DOHH2 (cell line): ENCODE measurements at regions not wholly inside any gene's neighbourhood (a gene's known extent, or its start where the extent isn't known, plus 50 kb on each side); places are given as distances from the start of the nearest gene placed in this dataset.

ENCODE experiments used
- CTCF ChIP-seq: fragments of 200-600 bp; sonication (generic); IDR thresholded peaks from one replicate; pipeline ENCODE4 v1.5.1; 2014; ENCODE audit warnings: antibody characterized with exemption, mild to moderate bottlenecking, low read depth, low read length; ENCODE audit not compliant: poor library complexity, severe bottlenecking
- EZH2phosphoT487 ChIP-seq: fragments of 200-600 bp; sonication (generic); IDR thresholded peaks from 2 replicates; pipeline ENCODE4 v1.6.1; 2017; ENCODE audit warnings: borderline replicate concordance, mild to moderate bottlenecking, antibody characterized with exemption, low read length, moderate library complexity, mixed read lengths

DNA sequence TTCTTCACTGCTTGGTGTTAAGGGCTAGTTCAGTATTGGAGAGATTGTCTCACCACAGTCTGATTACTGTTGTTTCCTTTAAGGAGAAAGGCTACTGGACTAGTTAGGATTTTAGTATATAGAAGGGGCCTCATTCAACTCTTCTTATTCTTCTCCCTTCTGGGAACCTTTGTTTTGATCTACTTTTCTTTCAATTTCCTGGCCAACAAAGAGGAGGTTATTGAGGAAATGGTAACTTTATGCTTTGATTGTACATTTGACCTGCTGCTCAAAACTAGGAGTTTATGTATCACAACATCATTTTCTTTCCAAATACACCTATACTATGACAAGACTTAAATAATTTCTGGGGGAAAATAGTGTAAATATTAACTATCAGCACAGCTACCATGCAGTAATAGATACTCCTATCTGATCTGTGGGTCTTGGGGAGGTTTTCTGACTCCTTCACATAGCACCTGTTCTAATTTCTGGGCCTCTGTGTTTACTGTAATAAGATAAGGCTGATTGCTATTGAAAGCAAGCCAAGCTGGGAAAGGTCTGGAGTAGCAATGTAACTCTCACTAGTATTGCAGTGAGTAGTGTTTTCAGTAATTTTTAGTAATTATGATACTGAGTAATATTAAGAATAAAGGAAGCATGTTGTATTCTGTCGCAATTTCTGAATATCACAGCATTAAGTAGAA, 395.3 kb downstream of the NUP35 start:
- TF ChIP-seq CTCF (no peak), EZH2phosphoT487 (no peak)
